Right atrium auricular region (tissue), 2 donors: ENCODE measurements at regions not wholly inside any gene's neighbourhood (a gene's known extent, or its start where the extent isn't known, plus 50 kb on each side); places are given as distances from the start of the nearest gene placed in this dataset.
A peak's percentile ranks its signal among the peaks of the same experiment; 100 is the strongest.

ENCODE experiments used
- DNase-seq: peaks from one replicate; pipeline ENCODE4 v3.0.0-alpha.2; 2019; ENCODE audit warnings: low spot score
- H3K27ac ChIP-seq, 2 donors: fragments of 200-600 bp; sonication (generic); 1 replicate in 1 of 2; 2 replicates in 1 of 2; pipeline ENCODE4 v1.5.1; 2016 to 2019
- H3K27me3 ChIP-seq, 2 donors: fragments of 200-600 bp; sonication (generic); one replicate each; pipeline versions ENCODE4 v1.5.1 to v1.6.0; 2017 to 2019
- H3K36me3 ChIP-seq: fragments of 200-600 bp; sonication (generic); one replicate; pipeline ENCODE4 v1.5.1; 2016
- H3K4me1 ChIP-seq, 2 donors: fragments of 200-600 bp; sonication (generic); one replicate each; pipeline versions ENCODE4 v1.5.1 to v1.6.0; 2017 to 2019
- H3K4me3 ChIP-seq, 2 donors: fragments of 200-600 bp; sonication (generic); 1 replicate in 1 of 2; 2 replicates in 1 of 2; pipeline ENCODE4 v1.5.1; 2017 to 2019; ENCODE audit warnings: mild to moderate bottlenecking in 1 of 2, moderate library complexity in 1 of 2
- H3K9me3 ChIP-seq, 2 donors: fragments of 200-600 bp; sonication (generic); one replicate each; pipeline ENCODE4 v1.5.1; 2019
- CTCF ChIP-seq, 2 donors: fragments of 200-600 bp; sonication (generic); IDR thresholded peaks; one replicate each; pipeline ENCODE4 v1.5.1; 2019; ENCODE audit warnings: antibody characterized with exemption in 2 of 2

- Histone ChIP-seq H3K36me3 (no peaks in the 10 kb centered on the region), H3K4me3 (no peak overlapping the region), H3K27ac (peak overlapping the region in 1 of 2 donors; percentile 58), H3K9me3 (no peaks in the 10 kb centered on the region), H3K4me1 (peaks cover 0 to 5% of the 10 kb centered on the region in 2 donors), H3K27me3 (no peaks in the 10 kb centered on the region)
- no peak for DNase-seq
- no peak for TF ChIP-seq CTCF (IDR thresholded peaks at IDR 0.05)
Observed at GRCh38 chr5:156037151-156037909, 289.6 kb upstream of the SGCD start.

- H3K4me3 ChIP-seq, result no peak overlapping the region
- no peaks in the 10 kb centered on the region for H3K36me3 ChIP-seq
- H3K9me3 ChIP-seq, result peaks cover 0 to 8% of the 10 kb centered on the region in 2 donors
- H3K27me3 ChIP-seq, result no peaks in the 10 kb centered on the region
- TF ChIP-seq CTCF (IDR thresholded peaks at IDR 0.05), result no peak
- no peak for DNase-seq
- H3K27ac ChIP-seq, result no peak overlapping the region
- peaks cover 0 to 5% of the 10 kb centered on the region in 2 donors for H3K4me1 ChIP-seq
Observed at GRCh38 chr5:156042726-156043125, 284.2 kb upstream of the SGCD start.

- H3K27me3 ChIP-seq, result no peaks in the 10 kb centered on the region
- H3K36me3 ChIP-seq, result no peaks in the 10 kb centered on the region
Observed at GRCh38 chr5:156043351-156043750, 283.6 kb upstream of the SGCD start.

GRCh38 chr5:156051972-156052371 lies 275.0 kb upstream of the SGCD start:
- Histone ChIP-seq H3K4me1 (no peaks in the 10 kb centered on the region), H3K36me3 (no peaks in the 10 kb centered on the region), H3K9me3 (no peaks in the 10 kb centered on the region), H3K4me3 (no peak overlapping the region), H3K27ac (no peak overlapping the region), H3K27me3 (no peaks in the 10 kb centered on the region)
- TF ChIP-seq CTCF (IDR thresholded peaks at IDR 0.05), result no peak
- no peak for DNase-seq

More at GRCh38 chr5:156043351-156043750, 283.6 kb upstream of the SGCD start:
- Histone ChIP-seq H3K4me1 (peaks cover 0 to 5% of the 10 kb centered on the region in 2 donors), H3K4me3 (no peak overlapping the region), H3K27ac (no peak overlapping the region), H3K9me3 (peaks cover 0 to 8% of the 10 kb centered on the region in 2 donors)
- DNase-seq, result no peak
- TF ChIP-seq CTCF (IDR thresholded peaks at IDR 0.05), result no peak

GRCh38 chr5:156052656-156053055 lies 274.3 kb upstream of the SGCD start:
- H3K36me3 ChIP-seq, result no peaks in the 10 kb centered on the region
- H3K27ac ChIP-seq, result no peak overlapping the region
- no peak for DNase-seq
- no peak for TF ChIP-seq CTCF (IDR thresholded peaks at IDR 0.05)
- no peaks in the 10 kb centered on the region for H3K27me3 ChIP-seq
- no peaks in the 10 kb centered on the region for H3K9me3 ChIP-seq
- H3K4me1 ChIP-seq, result no peaks in the 10 kb centered on the region
- no peak overlapping the region for H3K4me3 ChIP-seq

- Histone ChIP-seq H3K27me3 (no peaks in the 10 kb centered on the region), H3K9me3 (no peaks in the 10 kb centered on the region), H3K27ac (no peak overlapping the region), H3K4me3 (no peak overlapping the region), H3K4me1 (no peaks in the 10 kb centered on the region), H3K36me3 (no peaks in the 10 kb centered on the region)
- DNase-seq, result no peak
- TF ChIP-seq CTCF (IDR thresholded peaks at IDR 0.05), result no peak
Observed at GRCh38 chr5:156053056-156053455, 273.9 kb upstream of the SGCD start.
